Breast epithelium (tissue), 4 donors: ENCODE measurements at regions not wholly inside any gene's neighbourhood (a gene's known extent, or its start where the extent isn't known, plus 50 kb on each side); places are given as distances from the start of the nearest gene placed in this dataset.
"Not testable (repeated sequence)": the region's sequence is repeated elsewhere in the genome, so short reads cannot be mapped to it uniquely, and the experiment has no call there.

Source experiments
- DNase-seq, 2 donors: peaks; one replicate each; pipeline ENCODE4 v3.0.0-alpha.2; 2019; ENCODE audit warnings: low spot score in 2 of 2
- H3K27ac ChIP-seq, 2 donors: fragments of 200-600 bp; sonication (generic) in 1 of 2; one replicate each; pipeline ENCODE4 v1.5.1; 2016 to 2019; ENCODE audit warnings: mild to moderate bottlenecking in 1 of 2
- H3K27me3 ChIP-seq, 2 donors: fragments of 200-600 bp; sonication (generic) in 1 of 2; one replicate each; pipeline versions ENCODE4 v1.5.1 to v1.6.0; 2017 to 2019; ENCODE audit warnings: control low read depth in 1 of 2, mild to moderate bottlenecking in 1 of 2
- H3K36me3 ChIP-seq: fragments of 200-600 bp; one replicate; pipeline ENCODE4 v1.5.1; 2019
- H3K4me1 ChIP-seq, 2 donors: fragments of 200-600 bp; sonication (generic); one replicate each; pipeline ENCODE4 v1.5.1; 2016 to 2019; ENCODE audit warnings: control low read depth in 1 of 2
- H3K4me3 ChIP-seq, 3 donors: fragments of 200-600 bp; sonication (generic); 1 replicate in 2 of 3; 2 replicates in 1 of 3; pipeline ENCODE4 v1.5.1; 2016 to 2019; ENCODE audit warnings: mild to moderate bottlenecking in 3 of 3, moderate library complexity in 2 of 3
- H3K9me3 ChIP-seq, 2 donors: fragments of 200-600 bp; sonication (generic) in 1 of 2; one replicate each; pipeline ENCODE4 v1.5.1; 2016 to 2019; ENCODE audit warnings: control low read depth in 1 of 2
- CTCF ChIP-seq, 3 donors: fragments of 450-650 bp; IDR thresholded peaks; one replicate each; pipeline ENCODE4 v1.5.1; 2016 to 2017; ENCODE audit warnings: antibody characterized with exemption in 3 of 3, mild to moderate bottlenecking in 3 of 3, moderate library complexity in 3 of 3
- POLR2A ChIP-seq: fragments of 450-650 bp; IDR thresholded peaks from one replicate; pipeline ENCODE4 v1.6.1; 2016; ENCODE audit warnings: antibody characterized with exemption, mild to moderate bottlenecking, moderate library complexity
- POLR2AphosphoS5 ChIP-seq, 3 donors: sonication (generic); formaldehyde crosslinking; IDR thresholded peaks; one replicate each; pipeline ENCODE4 v1.6.1; 2017; ENCODE audit warnings: antibody characterized with exemption in 3 of 3
- intact Hi-C: fragments of 100-400 bp; cut with DNase I; formaldehyde crosslinking; loops from one replicate; pipeline ENCODE4 v1.15.1; 2023; ENCODE audit warnings: low total_unique reads

- no peak for TF ChIP-seq POLR2A
- TF ChIP-seq POLR2AphosphoS5 (IDR thresholded peaks at IDR 0.05) = no peak
- TF ChIP-seq CTCF (IDR thresholded peaks at IDR 0.05) = no peak
- intact Hi-C loops = no loop called here
These were observed 397.8 kb downstream of the IGSF11 start for GRCh38 chr3:118636841-118637240.

GRCh38 chr3:118637846-118638245, 396.8 kb downstream of the IGSF11 start:
- no peaks in the 10 kb centered on the region for H3K9me3 ChIP-seq
- H3K27me3 ChIP-seq = no peaks in the 10 kb centered on the region
- H3K4me3 ChIP-seq = no peak overlapping the region
- no peak overlapping the region for H3K27ac ChIP-seq
- TF ChIP-seq CTCF (IDR thresholded peaks at IDR 0.05) (no peak), POLR2AphosphoS5 (IDR thresholded peaks at IDR 0.05) (no peak), POLR2A (no peak)
- no peak for DNase-seq
- intact Hi-C loops = no loop called here
- H3K36me3 ChIP-seq = no peaks in the 10 kb centered on the region
- H3K4me1 ChIP-seq = no peaks in the 10 kb centered on the region

More at GRCh38 chr3:118636841-118637240, 397.8 kb downstream of the IGSF11 start:
- Histone ChIP-seq H3K36me3 (no peaks in the 10 kb centered on the region), H3K9me3 (no peaks in the 10 kb centered on the region), H3K27ac (no peak overlapping the region), H3K27me3 (no peaks in the 10 kb centered on the region), H3K4me3 (no peak overlapping the region), H3K4me1 (no peaks in the 10 kb centered on the region)
- DNase-seq = no peak

GRCh38 chr3:118641608-118642007, 393.0 kb downstream of the IGSF11 start:
- H3K9me3 ChIP-seq = no peaks in the 10 kb centered on the region
- TF ChIP-seq CTCF (IDR thresholded peaks at IDR 0.05) (no peak), POLR2AphosphoS5 (IDR thresholded peaks at IDR 0.05) (no peak), POLR2A (no peak)
- H3K36me3 ChIP-seq = no peaks in the 10 kb centered on the region
- intact Hi-C loops = no loop called here
- H3K27me3 ChIP-seq = no peaks in the 10 kb centered on the region
- no peaks in the 10 kb centered on the region for H3K4me1 ChIP-seq
- DNase-seq = no peak
- no peak overlapping the region for H3K27ac ChIP-seq
- H3K4me3 ChIP-seq = no peak overlapping the region

- no peaks in the 10 kb centered on the region for H3K4me1 ChIP-seq
- no peaks in the 10 kb centered on the region for H3K27me3 ChIP-seq
- H3K27ac ChIP-seq = no peak overlapping the region
- H3K4me3 ChIP-seq = no peak overlapping the region
- no peak for DNase-seq
- TF ChIP-seq POLR2A = no peak
- TF ChIP-seq CTCF (IDR thresholded peaks at IDR 0.05) = no peak
- TF ChIP-seq POLR2AphosphoS5 (IDR thresholded peaks at IDR 0.05) = no peak
- intact Hi-C loops = no loop called here
- H3K9me3 ChIP-seq = no peaks in the 10 kb centered on the region
- H3K36me3 ChIP-seq = no peaks in the 10 kb centered on the region
These were observed 363.5 kb downstream of the IGSF11 start for GRCh38 chr3:118671192-118671591.

GRCh38 chr3:118675305-118675704, 359.3 kb downstream of the IGSF11 start:
- Histone ChIP-seq H3K4me3 (no peak overlapping the region), H3K27me3 (no peaks in the 10 kb centered on the region), H3K9me3 (no peaks in the 10 kb centered on the region), H3K4me1 (no peaks in the 10 kb centered on the region), H3K36me3 (no peaks in the 10 kb centered on the region), H3K27ac (no peak overlapping the region)
- DNase-seq = no peak
- no peak for TF ChIP-seq CTCF (IDR thresholded peaks at IDR 0.05)
- no peak for TF ChIP-seq POLR2AphosphoS5 (IDR thresholded peaks at IDR 0.05)
- no peak for TF ChIP-seq POLR2A
- intact Hi-C loops = no loop called here

GRCh38 chr3:118678663-118679062, 356.0 kb downstream of the IGSF11 start:
- H3K27ac ChIP-seq, H3K4me1 ChIP-seq, H3K36me3 ChIP-seq, H3K27me3 ChIP-seq, H3K9me3 ChIP-seq, intact Hi-C loops, DNase-seq, H3K4me3 ChIP-seq: not testable (repeated sequence)
